HG03159 (cell line): ENCODE measurements at regions not wholly inside any gene's neighbourhood (a gene's known extent, or its start where the extent isn't known, plus 50 kb on each side); places are given as distances from the start of the nearest gene placed in this dataset.

ENCODE experiments used
- ATAC-seq: cut with Tn5 transposase; IDR thresholded peaks from one replicate; pipeline ENCODE4 v1.9.1; 2021; ENCODE audit warnings: mild to moderate bottlenecking, moderate library complexity; ENCODE audit not compliant: unreplicated experiment

DNA sequence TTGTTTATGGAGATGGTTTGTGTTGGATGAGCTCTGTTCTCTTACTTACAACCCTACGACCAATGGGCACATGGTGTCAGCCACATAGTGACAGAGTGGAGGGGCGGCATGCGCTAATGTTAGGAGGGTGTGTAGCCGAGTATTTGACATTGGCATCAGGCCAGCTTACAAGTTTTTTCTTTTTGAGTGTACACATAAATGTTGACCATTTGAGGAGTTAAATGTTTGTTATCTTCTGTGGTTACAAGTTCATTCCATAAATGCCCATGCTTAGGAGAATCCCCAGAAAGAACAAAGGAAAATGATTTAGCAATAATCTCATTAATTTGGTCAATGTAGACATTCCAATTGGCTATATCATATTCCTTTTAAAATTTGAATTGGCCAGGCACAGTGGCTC, 180.1 kb upstream of the ELL2 start:
- ATAC-seq = no peak

DNA sequence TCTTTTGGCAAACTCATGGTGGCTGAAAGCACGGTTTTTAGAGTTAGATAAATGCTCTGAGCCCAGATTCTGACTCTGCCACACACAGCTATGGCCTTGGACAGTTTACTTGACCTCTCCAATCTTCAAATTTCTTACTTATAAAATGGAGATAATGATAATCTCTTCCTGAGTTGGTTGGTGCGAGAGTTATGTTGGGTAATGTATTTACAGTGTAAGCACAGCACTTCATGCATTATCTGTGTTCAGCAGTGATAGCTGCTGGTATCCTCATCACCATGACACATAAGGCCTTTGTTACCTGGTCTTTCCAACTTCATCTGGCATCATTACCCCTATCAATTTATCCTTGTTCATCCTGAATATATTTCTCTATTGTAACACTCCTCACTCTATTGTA, 178.8 kb upstream of the ELL2 start:
- ATAC-seq = no peak

DNA sequence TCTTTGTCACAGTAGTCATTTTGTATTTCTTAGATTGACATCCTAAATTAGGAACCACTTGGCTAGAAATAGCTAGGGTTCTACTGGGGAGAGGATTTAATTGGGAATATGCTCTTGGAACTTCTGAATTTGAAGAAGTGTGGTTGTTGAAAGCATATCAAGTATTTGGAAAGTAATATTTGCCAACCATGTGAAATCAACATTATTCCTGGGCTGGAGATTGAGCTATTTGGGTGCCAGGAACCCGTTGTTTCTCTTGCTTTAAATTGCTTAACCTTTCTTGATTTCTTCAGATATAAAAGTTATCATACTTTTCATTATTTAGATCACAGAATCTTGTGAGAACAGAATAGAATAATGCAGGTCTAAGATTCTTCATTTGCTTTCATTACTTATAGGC, 178.4 kb upstream of the ELL2 start:
- ATAC-seq = no peak

DNA sequence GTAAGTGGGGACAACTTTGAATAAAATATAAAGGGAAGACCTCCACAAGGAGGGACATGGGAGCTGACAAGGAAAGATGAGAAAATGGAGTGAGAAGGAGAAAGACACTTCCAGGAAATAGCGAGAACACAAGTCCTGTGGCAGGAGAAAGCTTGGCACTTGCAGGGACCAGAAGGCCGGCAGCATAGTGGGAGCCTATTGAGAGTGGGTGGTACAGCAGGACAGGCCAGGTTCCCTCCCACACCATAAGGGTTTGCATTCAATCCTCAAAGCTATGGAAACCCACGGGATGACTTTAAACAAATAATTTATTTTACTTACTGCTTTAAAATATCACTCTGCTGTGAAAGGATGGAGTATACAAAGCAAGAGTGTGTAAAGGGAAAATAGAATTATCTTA, 173.2 kb upstream of the ELL2 start:
- ATAC-seq = no peak

DNA sequence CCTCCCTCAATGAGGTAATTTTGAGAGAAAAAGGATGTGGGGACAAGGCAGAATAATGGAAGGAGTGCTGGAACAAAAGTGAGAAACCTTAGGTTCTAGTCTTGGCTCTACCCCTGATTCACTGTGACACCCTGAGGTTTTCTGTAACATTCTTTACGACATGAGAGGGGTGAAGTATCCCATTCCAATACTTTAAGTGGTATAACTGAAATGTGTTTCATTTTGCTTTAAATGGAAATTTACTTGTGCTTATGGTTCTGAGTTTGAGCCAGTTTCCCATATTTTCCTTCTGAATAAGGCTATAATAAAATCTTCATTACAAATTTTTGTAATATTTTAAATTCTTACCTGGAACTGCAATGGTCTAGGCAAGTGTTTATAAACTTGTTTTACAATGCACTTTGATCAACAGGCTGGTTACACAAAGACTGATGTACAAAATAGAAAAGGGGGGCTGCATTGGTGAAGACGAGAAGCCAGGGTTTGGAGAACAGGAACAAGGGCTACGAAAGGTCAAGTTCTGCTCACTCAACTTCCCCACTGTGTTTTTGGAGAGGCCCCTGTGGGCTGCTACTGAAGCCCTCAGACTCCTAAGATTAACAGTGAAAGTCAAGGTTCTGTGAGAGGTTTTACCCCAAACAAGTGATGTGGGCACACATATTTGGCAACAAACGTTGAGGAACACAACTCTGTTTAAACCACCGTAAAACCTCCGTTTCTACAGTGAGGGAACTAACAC, 171.9 kb upstream of the ELL2 start:
- no peak for ATAC-seq

DNA sequence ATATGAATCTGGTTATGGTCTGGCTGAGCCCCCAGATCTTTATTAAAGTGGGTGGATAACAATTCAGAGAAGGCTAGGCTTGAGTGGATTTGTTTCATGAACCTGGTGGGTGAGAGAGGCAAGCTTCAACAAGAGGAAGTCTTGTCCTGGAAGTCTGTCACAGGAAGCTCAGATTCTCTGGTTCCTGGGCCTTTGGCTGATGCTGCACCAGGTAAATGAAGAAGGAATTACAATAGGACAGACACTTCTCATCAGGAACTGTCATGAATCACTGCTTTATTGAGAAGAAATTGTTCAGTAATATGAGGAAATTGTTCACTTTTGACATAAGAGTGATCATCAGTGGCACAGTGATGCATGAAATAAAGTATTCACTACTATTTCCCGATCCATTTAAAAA, 167.6 kb upstream of the ELL2 start:
- ATAC-seq = no peak

DNA sequence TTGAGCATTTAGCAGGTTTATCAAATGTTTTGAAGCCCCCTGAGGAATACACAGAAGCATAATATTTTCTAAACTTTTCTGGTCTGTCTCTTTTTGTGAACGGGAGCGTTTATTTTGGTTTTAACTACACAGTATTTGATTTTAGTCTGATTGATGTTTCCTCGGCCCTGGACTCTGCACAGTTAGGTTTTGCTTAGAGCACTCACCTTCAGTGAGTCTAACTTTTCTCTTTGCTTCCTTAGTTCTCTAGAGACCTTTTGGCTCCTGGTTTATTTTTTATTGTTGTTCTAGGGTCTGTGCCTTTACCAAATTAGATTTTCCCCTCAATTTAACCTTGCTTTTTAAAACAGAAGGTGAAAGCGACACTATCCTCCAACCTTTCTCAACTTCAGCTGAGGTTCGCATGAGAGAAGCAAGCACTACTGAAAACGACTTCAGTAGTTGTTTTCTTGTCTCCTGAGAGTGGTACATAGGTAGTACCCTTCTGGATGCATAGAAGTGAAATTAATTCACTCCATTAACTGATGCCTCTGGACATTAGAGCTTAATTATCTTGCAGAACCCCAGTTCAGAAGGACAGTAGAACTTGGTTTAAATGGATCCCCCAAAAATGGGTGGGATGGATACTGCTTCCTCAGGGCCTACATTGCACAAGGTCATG, 166.7 kb upstream of the ELL2 start:
- ATAC-seq = no peak

DNA sequence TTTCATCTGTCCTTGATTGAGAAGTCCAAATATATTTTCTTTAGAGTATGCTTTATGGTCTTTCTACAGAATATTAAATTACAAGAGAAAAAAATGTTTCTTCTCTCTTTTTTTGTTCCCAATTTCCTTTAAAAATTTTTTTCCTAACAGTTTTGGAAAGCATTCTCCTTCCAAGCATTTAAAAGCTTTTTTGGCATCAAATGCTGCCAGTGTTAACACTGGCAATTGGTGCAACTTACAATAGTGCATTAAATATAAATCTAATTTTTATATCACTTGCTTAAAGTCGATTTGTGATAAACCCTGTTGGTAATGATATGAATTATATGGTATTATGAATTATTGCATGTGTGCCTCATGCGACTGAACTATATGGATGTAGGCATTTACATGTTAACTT, 165.9 kb upstream of the ELL2 start:
- ATAC-seq = no peak

DNA sequence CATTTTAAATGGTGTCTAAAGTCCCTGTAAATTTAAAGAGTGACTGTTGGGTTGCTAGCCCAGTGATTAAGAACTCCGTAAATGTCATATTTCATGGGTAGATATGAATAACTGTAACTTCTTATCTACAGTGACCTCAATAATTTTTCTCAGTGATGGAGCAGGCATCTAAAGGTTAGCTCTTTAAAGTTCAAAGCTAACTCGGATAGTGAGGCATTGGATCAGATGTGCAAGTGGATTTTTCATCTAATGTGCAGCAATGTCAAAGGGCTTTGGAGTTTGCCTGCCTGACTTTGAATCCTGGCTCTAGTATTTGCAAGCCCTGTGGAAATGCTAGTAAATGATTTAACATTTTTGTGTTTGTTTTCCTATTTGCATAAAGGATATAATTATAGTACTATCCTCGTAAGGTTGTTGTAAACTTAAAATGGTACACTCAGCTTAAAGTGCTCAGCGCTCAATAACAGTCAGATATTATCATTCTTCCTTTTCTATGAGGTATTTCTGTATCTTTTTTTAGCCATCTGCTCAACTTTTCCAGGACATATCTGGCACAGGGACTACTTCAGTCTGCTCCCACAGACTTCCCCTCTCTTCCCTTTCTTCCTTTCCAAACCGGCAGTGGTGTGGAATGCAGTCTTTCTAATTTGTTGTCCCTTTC, 163.7 kb upstream of the ELL2 start:
- ATAC-seq = no peak

DNA sequence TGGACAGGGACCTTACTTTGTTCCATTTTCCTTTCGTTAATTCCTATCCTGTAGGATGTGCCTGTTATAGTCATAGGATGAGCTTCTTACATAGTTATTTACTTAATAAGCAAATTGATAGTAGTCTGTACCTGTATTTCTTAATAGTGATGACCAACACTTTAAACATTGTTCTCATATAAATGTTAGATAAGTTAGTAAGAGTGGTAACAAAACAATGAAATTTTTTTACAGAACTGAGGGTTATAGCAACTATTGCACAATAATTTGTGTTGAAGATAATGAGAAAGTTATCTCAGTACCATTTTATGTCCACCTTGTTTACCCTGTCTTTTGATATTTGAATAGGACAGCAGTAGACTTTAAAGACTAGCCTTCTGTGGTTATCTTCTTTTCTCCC, 162.9 kb upstream of the ELL2 start:
- no peak for ATAC-seq

DNA sequence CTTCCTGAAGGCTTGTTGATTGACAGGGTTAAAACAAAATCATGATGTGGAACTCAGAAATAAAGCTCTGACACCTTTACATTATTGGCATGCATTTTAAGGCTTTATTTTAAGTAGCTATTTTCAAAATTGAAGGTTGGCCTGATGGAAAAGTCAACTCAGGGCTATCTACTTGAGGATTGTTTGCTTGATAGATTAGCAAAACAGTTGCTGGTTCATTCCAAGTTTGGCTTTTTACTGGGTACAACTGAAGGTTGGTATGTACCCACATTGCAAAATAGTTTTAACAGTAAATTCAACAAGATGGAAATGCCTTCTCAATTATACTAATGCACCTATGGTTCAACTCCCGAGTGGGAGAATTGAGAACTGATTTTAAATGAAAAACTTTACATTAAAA, 161.8 kb upstream of the ELL2 start:
- ATAC-seq = no peak

DNA sequence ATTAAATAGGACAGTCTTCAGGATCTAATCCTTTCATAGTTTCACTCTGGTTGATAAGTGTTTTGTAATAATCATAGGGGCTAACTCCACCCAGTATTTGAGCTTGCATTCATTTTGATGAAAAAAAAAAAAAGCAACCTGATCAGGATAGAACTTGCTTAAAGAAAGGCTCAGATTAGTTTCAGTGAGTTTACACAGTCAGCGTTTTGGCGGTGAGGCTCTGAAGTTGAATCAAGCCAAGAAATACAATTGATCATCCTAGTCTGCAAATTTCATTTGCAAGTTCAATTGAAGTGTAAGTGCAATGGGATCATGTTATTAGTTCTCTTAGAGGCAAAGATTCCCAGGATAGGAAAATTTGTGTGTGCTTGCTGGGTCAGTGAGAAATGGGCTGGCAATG, 159.7 kb upstream of the ELL2 start:
- no peak for ATAC-seq

DNA sequence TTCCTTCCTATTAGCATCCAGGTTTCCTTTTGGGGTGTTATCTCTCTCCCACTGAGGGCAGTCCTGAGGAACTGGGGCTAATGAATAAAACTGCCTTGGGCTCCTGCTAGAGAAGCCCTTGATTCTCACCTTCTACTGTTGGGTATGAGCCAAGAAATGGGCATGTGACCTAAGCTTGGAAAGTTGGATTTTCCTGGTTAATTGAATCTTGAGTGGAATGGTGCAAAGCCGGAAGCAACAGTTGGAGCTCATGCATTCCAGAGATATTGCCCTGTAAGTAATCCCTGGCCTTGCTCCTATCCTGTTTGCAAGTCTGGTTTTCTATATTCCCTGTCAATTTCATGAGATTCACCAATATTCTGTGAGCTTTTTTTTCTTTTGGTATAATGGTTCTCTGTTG, 158.5 kb upstream of the ELL2 start:
- ATAC-seq = no peak

DNA sequence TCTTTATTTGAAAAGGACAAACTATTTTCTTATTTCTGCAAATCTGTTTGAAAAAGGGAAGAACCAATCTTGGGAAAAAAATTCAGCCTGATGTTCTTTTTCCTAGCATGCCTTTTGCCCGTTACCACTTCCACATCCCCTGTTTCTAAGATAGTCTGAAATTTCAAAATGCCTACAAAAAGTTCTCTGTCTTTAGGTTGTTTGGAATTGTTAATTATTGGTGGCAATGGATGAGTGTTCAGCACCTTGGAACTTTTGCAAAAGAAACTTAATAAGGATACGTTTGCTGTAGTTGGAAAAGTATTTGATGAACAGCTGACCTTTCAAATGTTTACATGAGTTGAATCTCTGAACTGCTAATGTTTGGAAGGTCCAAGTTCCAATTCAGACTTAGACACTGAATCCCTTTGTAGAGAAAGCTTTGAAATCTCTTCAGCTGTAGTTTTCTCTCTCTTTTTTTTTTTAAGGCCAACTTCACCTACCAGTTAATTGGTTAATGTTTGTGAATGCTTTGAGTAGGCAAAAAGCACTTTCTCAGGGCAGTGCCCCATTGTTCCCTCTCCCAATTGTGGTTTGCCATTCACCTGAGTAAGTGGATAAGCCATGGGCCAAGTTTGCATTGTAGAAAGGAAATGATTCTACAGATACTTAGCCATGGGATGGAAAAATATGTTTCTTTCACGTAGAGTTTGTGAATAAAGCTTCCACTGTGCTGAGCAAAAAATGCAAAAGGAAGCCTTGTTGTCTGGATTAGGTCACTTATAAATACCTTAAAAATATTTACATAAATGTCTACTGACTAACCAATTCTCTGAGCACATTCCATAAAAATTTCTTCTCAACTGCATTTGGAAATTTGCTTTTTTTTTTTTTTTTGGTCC, 156.4 kb upstream of the ELL2 start:
- ATAC-seq = no peak

DNA sequence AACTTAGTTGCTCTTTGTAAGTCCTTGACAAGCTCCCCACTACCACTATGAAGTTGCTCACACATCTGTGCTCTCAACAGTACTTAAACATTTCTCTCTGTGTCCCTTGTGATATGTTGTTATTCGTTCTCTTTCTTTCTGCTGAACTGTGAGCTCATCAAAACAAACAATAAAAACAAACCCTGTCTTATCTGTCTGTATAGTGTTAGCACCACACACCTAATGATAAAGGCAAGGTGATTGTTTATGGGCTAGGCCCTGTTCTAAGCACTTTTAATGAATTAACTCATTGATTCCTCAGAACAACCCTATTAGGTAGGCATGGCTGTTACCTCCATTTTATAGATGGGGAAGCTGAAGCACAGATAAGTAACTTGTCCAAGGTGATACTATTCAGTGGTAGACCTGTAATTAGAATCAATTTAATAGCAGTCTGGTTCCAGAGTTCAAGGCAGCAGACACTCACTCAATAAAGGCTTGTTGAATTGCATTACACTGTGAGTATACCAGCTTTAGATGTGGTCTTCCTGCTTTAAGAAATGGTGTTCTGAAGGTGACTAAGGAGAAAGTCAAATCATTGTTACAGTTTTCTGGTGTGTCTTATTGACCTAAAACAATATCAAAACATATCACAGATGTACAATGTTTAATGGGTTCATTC, 153.6 kb upstream of the ELL2 start:
- ATAC-seq = no peak

DNA sequence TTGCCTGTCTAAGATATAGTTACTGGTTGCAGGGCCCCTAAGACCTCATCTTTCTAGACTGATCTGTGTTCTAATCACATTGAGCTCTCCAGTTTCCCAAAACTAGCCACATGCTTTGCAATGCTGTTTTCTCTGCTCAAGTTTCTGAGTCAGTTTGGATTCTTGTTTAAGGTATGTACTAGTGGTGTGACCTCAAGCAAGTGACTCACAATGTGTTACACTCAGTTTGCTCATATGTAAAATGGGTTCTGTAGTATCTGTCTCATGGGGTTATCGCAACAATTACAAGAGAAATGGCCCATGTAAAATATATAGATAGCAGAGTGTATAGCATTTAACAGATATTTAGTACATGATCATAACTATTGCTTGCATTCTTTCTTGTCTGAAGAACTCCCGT, 153.1 kb upstream of the ELL2 start:
- ATAC-seq = no peak

DNA sequence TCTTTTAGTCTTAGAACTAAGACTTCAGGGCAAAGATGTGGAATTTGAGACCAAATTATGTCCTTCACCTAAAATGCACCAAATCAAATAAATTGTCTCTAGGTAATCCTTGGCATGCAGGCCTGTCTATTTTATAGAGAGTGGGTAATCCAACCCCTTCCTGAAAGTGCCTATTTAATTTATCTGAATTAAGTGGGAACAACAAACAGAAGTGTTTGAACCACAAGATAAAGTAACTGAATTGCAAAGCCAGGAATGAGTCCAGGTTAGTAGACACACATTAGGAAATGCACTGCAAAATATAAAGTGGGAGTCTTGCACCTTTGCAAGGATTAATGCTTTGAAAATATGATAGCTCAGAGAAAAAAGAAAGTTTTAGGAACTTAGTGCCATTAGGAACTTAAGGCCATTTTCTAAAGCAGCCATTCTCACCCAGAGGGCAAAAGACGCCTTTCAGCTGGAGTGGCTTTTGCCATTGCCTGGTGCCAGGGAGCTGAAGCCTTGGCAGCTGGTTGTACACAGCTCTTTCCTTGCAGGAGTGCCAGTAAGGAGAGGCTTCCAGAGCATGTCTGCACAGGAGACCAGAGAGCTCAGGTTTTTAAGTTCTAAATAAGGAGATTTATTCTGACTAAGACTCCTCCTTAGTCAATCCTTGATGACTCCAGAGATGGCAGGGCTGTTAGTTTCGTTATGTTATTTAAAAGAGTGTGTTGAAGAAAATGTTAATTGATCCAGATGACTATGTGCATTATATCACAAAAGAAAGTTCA, 151.7 kb upstream of the ELL2 start:
- no peak for ATAC-seq

DNA sequence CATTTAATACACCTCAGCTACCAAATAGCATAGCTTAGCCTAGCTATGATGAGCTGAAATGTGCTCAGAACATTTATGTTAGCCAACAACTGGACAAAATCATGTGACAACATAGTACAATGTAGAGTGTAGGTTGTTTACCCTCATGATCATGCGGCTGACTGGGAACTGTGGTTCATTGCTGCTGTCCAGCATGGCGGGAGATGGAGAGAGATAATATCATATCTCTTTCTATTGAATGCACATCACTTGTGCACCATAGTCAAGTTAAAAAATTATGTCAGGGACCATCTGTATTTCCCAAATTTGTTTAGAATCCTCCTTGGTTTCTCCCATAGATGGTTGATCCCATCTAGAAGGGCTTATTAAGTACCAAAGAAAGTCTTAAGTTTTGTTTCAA, 151.1 kb upstream of the ELL2 start:
- ATAC-seq = no peak

DNA sequence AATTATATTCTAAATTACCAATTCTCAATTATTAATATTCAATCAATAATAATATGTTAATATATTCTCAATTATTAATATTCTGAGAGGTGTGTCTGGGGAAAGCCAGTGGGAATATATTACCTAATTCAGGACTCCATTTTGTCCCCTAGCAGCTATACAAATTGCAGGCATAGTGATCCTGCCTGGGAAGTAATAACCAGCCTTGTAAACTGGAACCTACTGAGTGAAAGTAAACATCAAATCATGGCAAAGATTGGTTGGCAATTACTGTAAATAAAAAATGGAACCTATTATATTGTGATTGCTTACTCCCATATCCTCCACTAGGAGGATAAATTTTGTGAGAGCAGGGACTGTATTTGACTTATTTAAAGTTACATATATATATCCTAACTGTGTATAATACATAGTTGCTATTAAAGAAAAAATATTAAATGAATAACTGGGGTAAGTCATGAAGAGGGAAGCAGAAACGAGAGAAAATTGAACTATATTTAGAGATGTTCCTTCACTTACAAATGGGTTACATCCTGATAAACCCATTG, 150.5 kb upstream of the ELL2 start:
- ATAC-seq = no peak
